ENCODE measurements at regions not wholly inside any gene's neighbourhood (a gene's known extent, or its start where the extent isn't known, plus 50 kb on each side); places are given as distances from the start of the nearest gene placed in this dataset.

- TF ChIP-seq CTCF (IDR thresholded peaks at IDR 0.05; ENCODE audit: low read length) (no peak), EZH2 (IDR thresholded peaks at IDR 0.05; ENCODE audit: borderline replicate concordance, low read length) (no peak)
Measured at GRCh38 chr3:124229836-124230235, 237.9 kb upstream of the ROPN1 start.
